H9 (cell line): ENCODE measurements at regions not wholly inside any gene's neighbourhood (a gene's known extent, or its start where the extent isn't known, plus 50 kb on each side); places are given as distances from the start of the nearest gene placed in this dataset.

ENCODE experiments used
- DNase-seq: peaks from one replicate; pipeline ENCODE4 v3.0.0-alpha.2; 2017
- H2AFZ ChIP-seq: one replicate; pipeline ENCODE4 v1.6.1; 2013; ENCODE audit warnings: mild to moderate bottlenecking, low read length, control low read depth, moderate library complexity
- H2AK5ac ChIP-seq: 2 replicates; pipeline ENCODE4 v1.6.1; 2013; ENCODE audit warnings: low read length, control low read depth, mixed read lengths; ENCODE audit not compliant: insufficient read length
- H2BK120ac ChIP-seq: one replicate; pipeline ENCODE4 v1.6.1; 2013; ENCODE audit warnings: low read depth, mild to moderate bottlenecking, low read length, control low read depth, inconsistent platforms; ENCODE audit not compliant: poor library complexity, severe bottlenecking
- H2BK12ac ChIP-seq: 2 replicates; pipeline ENCODE4 v1.6.1; 2013; ENCODE audit warnings: low read length, control low read depth, mixed read lengths, low read depth; ENCODE audit not compliant: insufficient read length
- H2BK15ac ChIP-seq: 2 replicates; pipeline ENCODE4 v1.6.1; 2013; ENCODE audit warnings: low read depth, low read length, control low read depth
- H2BK20ac ChIP-seq: one replicate; pipeline ENCODE4 v1.6.1; 2013; ENCODE audit warnings: low read depth, mild to moderate bottlenecking, low read length, control low read depth, inconsistent platforms; ENCODE audit not compliant: poor library complexity, severe bottlenecking
- H2BK5ac ChIP-seq: 2 replicates; pipeline ENCODE4 v1.6.1; 2013; ENCODE audit warnings: low read length, control low read depth, mixed read lengths; ENCODE audit not compliant: insufficient read length
- H3K14ac ChIP-seq: 2 replicates; pipeline ENCODE4 v1.6.1; 2013; ENCODE audit warnings: low read length, control low read depth; ENCODE audit not compliant: insufficient read depth
- H3K18ac ChIP-seq: 2 replicates; pipeline ENCODE4 v1.6.1; 2013; ENCODE audit warnings: low read depth, mild to moderate bottlenecking, mixed read lengths, low read length, control low read depth; ENCODE audit not compliant: insufficient read length
- H3K23ac ChIP-seq: 2 replicates; pipeline ENCODE4 v1.6.1; 2013; ENCODE audit warnings: low read length, control low read depth, mixed read lengths, low read depth; ENCODE audit not compliant: insufficient read length
- H3K23me2 ChIP-seq: 2 replicates; pipeline ENCODE4 v1.6.1; 2013; ENCODE audit warnings: low read depth, mild to moderate bottlenecking, mixed read lengths, low read length, control low read depth; ENCODE audit not compliant: insufficient read length, poor library complexity, severe bottlenecking
- H3K27ac ChIP-seq: 2 replicates; pipeline ENCODE4 v1.5.1; 2013; ENCODE audit warnings: low read length, control low read depth, mixed read lengths, low read depth; ENCODE audit not compliant: insufficient read length
- H3K27me3 ChIP-seq: 2 replicates; pipeline ENCODE4 v1.6.1; 2013; ENCODE audit warnings: low read length, control low read depth, inconsistent platforms; ENCODE audit not compliant: insufficient read depth
- H3K4ac ChIP-seq: 2 replicates; pipeline ENCODE4 v1.6.1; 2013; ENCODE audit warnings: low read depth, mild to moderate bottlenecking, control low read depth, inconsistent platforms, low read length, moderate library complexity
- H3K4me1 ChIP-seq: 2 replicates; pipeline ENCODE4 v1.6.1; 2013; ENCODE audit warnings: low read length, control low read depth, inconsistent platforms; ENCODE audit not compliant: insufficient read depth
- H3K4me2 ChIP-seq: 2 replicates; pipeline ENCODE4 v1.6.1; 2013; ENCODE audit warnings: low read length, control low read depth, mixed read lengths; ENCODE audit not compliant: insufficient read length, insufficient read depth
- H3K56ac ChIP-seq: 2 replicates; pipeline ENCODE4 v1.6.1; 2013; ENCODE audit warnings: low read depth, mild to moderate bottlenecking, mixed read lengths, low read length, control low read depth; ENCODE audit not compliant: insufficient read length
- H3K79me1 ChIP-seq: 2 replicates; pipeline ENCODE4 v1.6.1; 2013; ENCODE audit warnings: low read depth, mild to moderate bottlenecking, moderate library complexity, low read length, control low read depth, inconsistent platforms; ENCODE audit not compliant: insufficient read depth, poor library complexity, severe bottlenecking
- H3K79me2 ChIP-seq: 2 replicates; pipeline ENCODE4 v1.6.1; 2013; ENCODE audit warnings: low read length, control low read depth, inconsistent platforms; ENCODE audit not compliant: insufficient read depth
- H3K9ac ChIP-seq: 2 replicates; pipeline ENCODE4 v1.6.1; 2013; ENCODE audit warnings: low read length, control low read depth, mixed read lengths; ENCODE audit not compliant: insufficient read length; ENCODE audit errors: extremely low read depth
- H3K9me3 ChIP-seq: one replicate; pipeline ENCODE4 v1.6.1; 2013; ENCODE audit warnings: low read depth, low read length, inconsistent platforms; ENCODE audit not compliant: control insufficient read depth
- H3T11ph ChIP-seq: one replicate; pipeline ENCODE4 v1.6.1; 2013; ENCODE audit warnings: mild to moderate bottlenecking, low read length, control low read depth, inconsistent platforms
- H4K20me1 ChIP-seq: one replicate; pipeline ENCODE4 v1.6.1; 2013; ENCODE audit not compliant: control insufficient read depth, insufficient read length, insufficient read depth
- H4K5ac ChIP-seq: 2 replicates; pipeline ENCODE4 v1.6.1; 2013; ENCODE audit warnings: low read depth, mild to moderate bottlenecking, mixed read lengths, low read length, control low read depth; ENCODE audit not compliant: insufficient read length
- H4K8ac ChIP-seq: replicated peaks from 2 replicates; pipeline ENCODE4 v1.6.1; 2013; ENCODE audit warnings: low read length, control low read depth, mixed read lengths, low read depth; ENCODE audit not compliant: insufficient read length
- H4K91ac ChIP-seq: 2 replicates; pipeline ENCODE4 v1.6.1; 2013; ENCODE audit warnings: low read depth, mild to moderate bottlenecking, moderate library complexity, mixed read lengths, low read length, control low read depth; ENCODE audit not compliant: insufficient read length
- H3K27ac Mint-ChIP-seq, 3 experiments: 2 replicates in 2 of 3; 3 replicates in 1 of 3; pipeline ENCODE4 v1.8.0; 2020 to 2021; ENCODE audit warnings: mixed read lengths in 3 of 3, mild to moderate bottlenecking in 1 of 3, moderate library complexity in 1 of 3
- H3K27me3 Mint-ChIP-seq: 2 replicates; pipeline ENCODE4 v1.8.0; 2021; ENCODE audit warnings: low read depth, mild to moderate bottlenecking, moderate library complexity, mixed read lengths
- H3K36me3 Mint-ChIP-seq, 3 experiments: 2 replicates in 2 of 3; 3 replicates in 1 of 3; pipeline ENCODE4 v1.8.0; 2020 to 2021; ENCODE audit warnings: low read depth in 3 of 3, mixed read lengths in 3 of 3; ENCODE audit not compliant: insufficient read depth in 1 of 3
- H3K4me1 Mint-ChIP-seq, 2 experiments: 2 replicates each; pipeline ENCODE4 v1.8.0; 2020; ENCODE audit warnings: mixed read lengths in 2 of 2
- H3K4me3 Mint-ChIP-seq, 2 experiments: 2 replicates in 1 of 2; 3 replicates in 1 of 2; pipeline ENCODE4 v1.8.0; 2020 to 2021; ENCODE audit warnings: mild to moderate bottlenecking in 2 of 2, mixed read lengths in 2 of 2, moderate library complexity in 1 of 2
- H3K9me3 Mint-ChIP-seq, 2 experiments: 2 replicates in 1 of 2; 3 replicates in 1 of 2; pipeline ENCODE4 v1.8.0; 2020; ENCODE audit warnings: mild to moderate bottlenecking in 2 of 2, mixed read lengths in 2 of 2, moderate library complexity in 1 of 2
- TF ChIP-seq, protein P1 (sequence below): fragments of 200-600 bp; sonication (generic); conservative IDR thresholded peaks from 3 replicates; pipeline ENCODE4 v1.8.0; 2021; ENCODE audit warnings: antibody characterized with exemption, mild to moderate bottlenecking

DNA sequence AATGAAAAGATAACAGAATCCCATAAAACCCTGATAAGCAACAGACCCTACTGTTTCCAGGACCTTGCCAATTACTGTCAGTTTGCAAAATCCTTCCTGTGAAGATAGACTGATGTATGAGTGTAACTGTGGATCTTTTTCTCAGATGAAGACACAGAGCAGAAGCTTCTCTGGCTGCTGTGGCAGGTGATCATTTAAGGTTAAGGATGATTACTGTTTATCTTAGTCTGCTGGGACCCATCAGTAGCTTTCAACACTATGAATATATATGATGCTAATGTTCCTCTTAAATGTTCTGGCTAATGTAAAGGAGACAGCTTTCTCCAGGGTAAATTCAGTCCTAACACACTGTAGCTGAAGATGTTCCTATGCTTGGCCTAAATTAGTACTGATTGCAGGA, 56.0 kb upstream of the CTTNBP2 start:
- no peak overlapping the region for H3K4ac ChIP-seq
- no peak overlapping the region for H2BK20ac ChIP-seq
- Mint-ChIP-seq H3K27ac (no peak overlapping the region), H3K4me3 (no peak overlapping the region), H3K36me3 (peaks cover 0 to 9% (median 3%) of the 10 kb centered on the region in 3 experiments; a peak in 3 of 7 replicates), H3K9me3 (peaks cover 0 to 5% of the 10 kb centered on the region in 2 experiments; a peak in 2 of 5 replicates), H3K27me3 (no peaks in the 10 kb centered on the region), H3K4me1 (peaks cover 11% of the 10 kb centered on the region in 2 experiments)
- no peak overlapping the region for H2BK12ac ChIP-seq
- no peak overlapping the region for H3K27ac ChIP-seq
- H3K14ac ChIP-seq = no peak overlapping the region
- no peak overlapping the region for H4K8ac ChIP-seq
- no peaks in the 10 kb centered on the region for H3K9me3 ChIP-seq
- H2BK5ac ChIP-seq = no peak overlapping the region
- no peak overlapping the region for H2BK15ac ChIP-seq
- H3K23me2 ChIP-seq = no peaks in the 10 kb centered on the region
- no peak overlapping the region for H3K18ac ChIP-seq
- H3K4me1 ChIP-seq = no peaks in the 10 kb centered on the region
- TF ChIP-seq, protein P1, sequence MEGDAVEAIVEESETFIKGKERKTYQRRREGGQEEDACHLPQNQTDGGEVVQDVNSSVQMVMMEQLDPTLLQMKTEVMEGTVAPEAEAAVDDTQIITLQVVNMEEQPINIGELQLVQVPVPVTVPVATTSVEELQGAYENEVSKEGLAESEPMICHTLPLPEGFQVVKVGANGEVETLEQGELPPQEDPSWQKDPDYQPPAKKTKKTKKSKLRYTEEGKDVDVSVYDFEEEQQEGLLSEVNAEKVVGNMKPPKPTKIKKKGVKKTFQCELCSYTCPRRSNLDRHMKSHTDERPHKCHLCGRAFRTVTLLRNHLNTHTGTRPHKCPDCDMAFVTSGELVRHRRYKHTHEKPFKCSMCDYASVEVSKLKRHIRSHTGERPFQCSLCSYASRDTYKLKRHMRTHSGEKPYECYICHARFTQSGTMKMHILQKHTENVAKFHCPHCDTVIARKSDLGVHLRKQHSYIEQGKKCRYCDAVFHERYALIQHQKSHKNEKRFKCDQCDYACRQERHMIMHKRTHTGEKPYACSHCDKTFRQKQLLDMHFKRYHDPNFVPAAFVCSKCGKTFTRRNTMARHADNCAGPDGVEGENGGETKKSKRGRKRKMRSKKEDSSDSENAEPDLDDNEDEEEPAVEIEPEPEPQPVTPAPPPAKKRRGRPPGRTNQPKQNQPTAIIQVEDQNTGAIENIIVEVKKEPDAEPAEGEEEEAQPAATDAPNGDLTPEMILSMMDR = no peak
- no peak overlapping the region for H3K9ac ChIP-seq
- H2AK5ac ChIP-seq = no peak overlapping the region
- H3K79me1 ChIP-seq = no peaks in the 10 kb centered on the region
- no peak overlapping the region for H4K5ac ChIP-seq
- no peak overlapping the region for H2BK120ac ChIP-seq
- H4K91ac ChIP-seq = no peak overlapping the region
- no peak overlapping the region for H2AFZ ChIP-seq
- H3K56ac ChIP-seq = no peak overlapping the region
- H3K23ac ChIP-seq = no peak overlapping the region
- no peak overlapping the region for H3T11ph ChIP-seq
- no peak for DNase-seq
- no peak overlapping the region for H3K4me2 ChIP-seq
- H3K79me2 ChIP-seq = no peaks in the 10 kb centered on the region
- H4K20me1 ChIP-seq = no peaks in the 10 kb centered on the region
- no peaks in the 10 kb centered on the region for H3K27me3 ChIP-seq
